ENCODE measurements at regions not wholly inside any gene's neighbourhood (a gene's known extent, or its start where the extent isn't known, plus 50 kb on each side); places are given as distances from the start of the nearest gene placed in this dataset.
"Not testable (repeated sequence)": the region's sequence is repeated elsewhere in the genome, so short reads cannot be mapped to it uniquely, and the experiment has no call there.

DNA sequence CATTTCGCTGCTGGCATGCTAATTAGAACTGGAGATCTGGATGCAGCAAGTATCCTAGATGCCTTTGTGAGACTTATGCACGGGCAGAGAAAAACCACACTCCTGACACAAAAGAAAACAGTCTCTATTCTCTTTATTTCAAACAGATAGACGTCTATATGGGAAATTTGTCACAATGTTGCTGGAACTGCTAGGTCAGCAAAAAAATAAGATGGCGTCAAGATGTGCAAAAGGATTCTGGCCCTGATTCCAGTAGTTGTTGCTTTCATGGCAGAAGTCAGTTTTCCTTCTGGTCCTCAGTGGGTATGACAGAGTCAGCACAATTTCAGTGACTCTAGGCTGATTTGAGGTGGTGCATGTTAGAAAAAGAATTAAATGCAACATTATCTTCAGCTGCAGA, 1068.0 kb downstream of the SLITRK5 start:
- no peak for DNase-seq

DNA sequence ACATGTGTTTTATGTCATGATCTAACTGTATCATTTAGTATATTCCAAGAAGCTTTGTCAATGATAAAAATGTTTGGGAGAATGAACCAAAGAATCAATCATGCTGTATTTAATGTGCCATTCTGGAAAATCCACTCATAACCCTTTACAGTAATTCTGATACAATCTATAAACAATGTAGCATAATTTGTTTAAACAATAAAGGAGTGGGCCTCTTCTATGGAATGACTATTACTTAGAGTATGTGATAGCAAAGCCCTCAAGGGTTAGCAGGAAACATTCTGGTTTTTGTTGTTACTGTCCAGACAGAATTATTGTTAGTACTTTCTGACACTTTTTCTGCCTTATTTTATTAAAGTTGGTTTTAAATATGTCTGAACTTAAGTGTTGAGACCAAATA, 1073.1 kb downstream of the SLITRK5 start:
- DNase-seq = no peak

DNA sequence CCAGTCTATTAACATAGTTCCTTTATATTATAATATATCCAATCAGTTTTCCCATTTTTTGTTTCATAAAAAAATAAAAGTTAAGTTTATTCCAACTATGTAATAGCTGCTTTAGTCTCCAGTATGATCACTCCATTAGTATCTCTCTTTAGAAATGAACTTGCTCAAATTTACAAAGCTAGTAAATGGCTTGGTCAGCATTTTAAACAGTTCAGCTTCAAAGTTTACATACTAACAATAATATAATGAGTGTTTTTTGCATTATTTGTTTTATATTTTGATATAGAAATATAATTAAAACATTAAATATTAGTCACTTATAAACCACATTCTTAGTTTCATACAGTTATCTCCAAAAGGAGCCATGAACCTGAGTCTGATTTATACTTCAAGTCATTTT, 1073.8 kb downstream of the SLITRK5 start:
- DNase-seq = no peak

DNA sequence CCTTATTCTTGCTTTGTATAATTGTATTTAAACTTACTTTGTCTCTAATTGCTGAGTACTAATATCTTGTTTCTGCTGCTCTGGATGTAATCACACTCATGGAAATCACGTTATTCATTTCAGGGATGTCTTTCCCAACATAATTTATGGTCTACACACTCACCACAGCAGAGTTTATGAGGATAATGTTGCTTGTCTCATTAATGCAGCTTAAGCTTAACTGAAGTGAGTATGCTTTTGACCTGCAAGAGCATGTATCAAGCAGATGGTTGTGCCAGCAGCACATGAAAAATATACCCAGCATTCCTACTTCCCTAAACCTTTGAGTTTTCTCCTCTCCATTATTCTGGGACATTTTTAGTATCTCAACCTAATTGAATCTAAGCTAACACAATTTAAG, 1080.9 kb downstream of the SLITRK5 start:
- DNase-seq = no peak

DNA sequence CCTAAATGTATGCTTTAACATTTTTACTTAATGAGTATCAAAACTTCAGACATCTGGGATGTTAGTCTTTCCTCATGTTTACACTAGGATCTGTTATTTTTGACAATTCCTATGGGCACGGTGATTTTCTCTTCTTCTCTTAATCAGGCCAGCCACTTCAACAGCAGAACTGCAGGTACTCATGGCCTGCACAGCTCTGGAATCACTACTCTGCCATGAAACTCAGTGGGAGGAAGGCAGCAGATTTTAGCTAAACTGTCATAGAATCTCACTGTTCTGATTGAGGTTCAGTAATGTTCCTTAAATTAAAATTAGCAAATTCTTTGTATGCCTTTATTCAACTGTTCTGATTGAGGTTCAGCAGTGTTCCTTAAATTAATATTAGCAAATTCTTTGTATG, 1083.0 kb downstream of the SLITRK5 start:
- DNase-seq = no peak

DNA sequence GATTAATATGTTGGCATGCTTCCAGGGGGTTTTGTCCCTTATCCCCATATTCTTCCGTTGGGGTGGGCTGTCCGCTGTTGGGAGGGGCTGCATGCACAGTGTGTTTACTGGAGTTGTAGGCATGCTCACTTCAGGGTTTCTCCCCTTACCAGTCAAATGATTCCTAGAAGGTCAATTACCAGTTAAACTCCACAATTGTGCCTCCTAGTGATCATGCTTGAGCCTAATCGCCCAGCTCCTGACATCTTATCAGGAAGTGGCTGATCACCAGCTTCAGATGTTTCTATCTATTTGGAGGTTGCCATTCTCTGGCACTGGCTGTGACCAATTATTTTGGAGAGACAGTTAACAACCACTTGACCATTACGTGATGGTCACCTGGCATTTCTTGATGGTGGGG, 1090.0 kb downstream of the SLITRK5 start:
- no peak for DNase-seq

DNA sequence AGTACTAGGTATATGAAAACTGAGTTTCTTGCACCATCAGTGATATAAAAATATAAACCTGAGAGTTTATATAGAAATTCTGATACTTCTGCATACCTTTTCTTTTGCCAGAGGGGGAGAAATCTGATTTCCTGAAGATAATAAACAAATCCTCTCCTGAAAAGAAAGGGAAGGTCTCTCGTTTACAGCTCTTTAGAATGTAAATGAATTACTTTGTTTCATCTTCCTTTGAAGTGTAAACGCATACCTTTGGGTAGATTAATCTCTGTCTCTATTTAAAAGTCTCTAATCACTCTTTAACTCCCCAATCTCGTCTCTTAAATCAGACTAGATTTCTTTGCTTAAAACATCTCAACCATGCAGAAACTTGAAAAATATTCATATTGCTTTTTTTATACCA, 1092.9 kb downstream of the SLITRK5 start:
- DNase-seq = no peak

DNA sequence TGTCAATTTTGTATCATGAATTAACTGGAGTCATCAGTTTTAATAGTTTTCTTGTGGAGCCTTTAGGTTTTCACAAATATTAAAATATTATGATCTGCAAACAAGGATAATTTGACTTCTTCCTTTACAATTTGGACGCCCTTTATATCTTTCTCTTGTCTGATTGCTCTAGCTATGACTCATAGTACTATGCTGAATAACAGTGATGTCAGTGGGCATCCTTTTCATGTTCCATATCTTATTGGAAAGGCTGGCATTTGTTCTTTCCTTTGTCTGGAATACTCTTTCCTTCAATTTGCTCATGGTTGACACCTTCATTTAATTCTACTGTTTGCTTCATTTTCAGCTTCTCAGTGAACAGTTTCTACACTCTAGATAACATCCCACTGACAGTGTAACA, 1129.3 kb downstream of the SLITRK5 start:
- DNase-seq = no peak

DNA sequence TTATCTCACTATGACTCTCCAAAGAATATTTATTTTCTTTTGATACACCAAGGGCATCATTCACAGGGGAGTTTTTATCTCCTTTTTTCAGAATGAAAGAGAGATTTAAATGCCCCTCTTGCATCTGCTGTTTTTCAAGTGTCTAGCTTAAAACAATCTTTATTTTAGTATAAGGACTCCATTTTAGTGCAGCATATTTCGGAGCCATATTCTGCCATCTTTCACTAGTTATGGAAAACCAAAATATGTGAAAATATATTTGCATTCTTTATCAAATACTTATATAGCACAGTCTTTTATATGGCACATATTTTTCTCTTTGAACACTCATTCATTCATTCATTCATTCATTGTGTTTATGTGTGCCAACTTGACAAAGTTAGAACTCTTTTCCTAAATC, 1130.2 kb downstream of the SLITRK5 start:
- no peak for DNase-seq

DNA sequence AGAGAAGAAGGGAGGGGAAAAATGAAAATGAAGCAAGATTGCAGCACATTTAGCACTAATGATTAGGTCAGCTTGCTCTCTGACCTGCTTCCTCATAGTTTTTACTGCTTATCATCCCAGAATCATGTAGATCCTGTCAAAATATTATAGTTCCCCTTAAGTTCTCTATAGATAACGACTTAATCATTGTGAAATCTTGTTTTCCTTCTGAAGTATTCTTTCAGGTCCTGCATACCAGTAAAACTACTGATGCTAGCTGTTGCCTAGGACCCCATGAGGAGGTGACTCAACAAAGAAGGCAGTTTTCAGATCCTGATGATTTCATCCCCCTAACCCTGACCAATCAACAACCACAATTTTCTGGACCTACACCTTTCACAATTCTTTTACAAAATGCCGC, 1131.7 kb downstream of the SLITRK5 start:
- no peak for DNase-seq

DNA sequence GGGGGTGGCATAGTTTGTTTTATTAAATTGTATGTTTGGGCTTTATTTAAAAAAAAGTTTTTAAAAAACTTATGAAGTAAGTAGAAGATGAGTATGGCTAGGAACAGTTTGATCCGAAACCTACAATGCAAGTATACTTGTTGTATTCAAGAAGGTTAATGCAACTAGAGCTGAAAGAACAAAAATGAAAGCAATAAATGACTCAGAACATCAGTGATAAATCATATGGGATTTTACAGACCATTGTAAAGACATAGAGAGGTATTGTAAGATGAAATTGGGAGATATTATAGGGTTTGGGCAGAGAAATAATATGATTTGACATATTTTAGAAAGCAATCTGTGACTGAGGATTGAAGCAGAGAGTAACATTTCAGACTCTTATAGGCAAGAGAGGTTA, 1135.3 kb downstream of the SLITRK5 start:
- no peak for DNase-seq

DNA sequence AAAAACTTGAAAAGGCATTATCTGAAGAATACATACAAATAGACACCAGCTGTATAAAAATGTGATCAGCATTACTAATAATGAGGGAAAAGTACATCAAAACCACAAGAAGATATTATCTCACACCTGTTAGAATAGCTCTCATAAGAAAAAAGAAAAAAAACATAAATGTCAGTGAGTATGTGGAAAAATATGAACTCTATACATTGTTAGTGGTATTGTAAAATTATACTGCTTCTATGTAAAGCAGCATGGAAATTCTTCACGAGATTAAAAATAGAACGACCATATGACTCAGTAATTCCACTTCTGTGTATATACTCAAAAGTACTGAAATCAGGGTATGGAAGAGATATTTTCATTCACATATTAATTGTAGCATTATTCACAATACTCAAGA, 1146.4 kb downstream of the SLITRK5 start:
- DNase-seq = no peak

DNA sequence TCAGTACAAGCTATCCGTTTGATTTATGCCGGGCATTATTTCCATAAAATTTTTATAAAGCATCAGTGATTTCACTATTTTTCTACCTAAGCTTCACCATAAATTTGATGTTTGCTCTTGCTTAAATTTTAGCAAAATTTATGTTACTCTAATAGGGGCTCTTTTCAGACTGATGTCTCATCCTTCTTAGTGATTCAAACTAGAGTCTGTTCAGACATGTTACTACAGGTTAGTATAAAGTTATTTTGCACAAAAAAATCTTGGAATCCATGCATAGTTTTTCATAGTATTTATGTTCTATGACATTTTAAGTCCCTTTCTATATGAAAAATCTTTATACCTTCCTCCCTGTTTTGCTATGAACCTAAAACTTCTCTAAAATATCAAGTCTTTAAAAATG, 1151.9 kb downstream of the SLITRK5 start:
- no peak for DNase-seq

DNA sequence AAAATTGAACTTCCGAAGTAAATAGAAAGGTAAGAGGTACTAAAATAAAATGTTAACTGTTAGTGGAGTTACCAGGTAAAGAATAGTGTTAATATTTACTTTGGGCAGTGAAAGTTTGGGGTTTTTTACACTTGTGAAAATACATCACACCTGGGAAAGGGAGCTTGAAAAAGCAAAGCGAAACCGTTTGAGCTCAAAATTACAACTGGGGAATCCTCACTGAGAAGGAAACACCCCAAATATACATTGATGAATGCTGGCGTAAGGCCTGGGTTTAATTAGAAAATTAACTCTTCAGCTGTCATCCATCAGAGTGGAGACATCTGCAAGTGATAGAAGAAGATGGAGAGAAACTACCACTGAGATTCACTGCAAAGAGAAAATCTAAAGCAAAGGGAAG, 1153.0 kb downstream of the SLITRK5 start:
- no peak for DNase-seq

DNA sequence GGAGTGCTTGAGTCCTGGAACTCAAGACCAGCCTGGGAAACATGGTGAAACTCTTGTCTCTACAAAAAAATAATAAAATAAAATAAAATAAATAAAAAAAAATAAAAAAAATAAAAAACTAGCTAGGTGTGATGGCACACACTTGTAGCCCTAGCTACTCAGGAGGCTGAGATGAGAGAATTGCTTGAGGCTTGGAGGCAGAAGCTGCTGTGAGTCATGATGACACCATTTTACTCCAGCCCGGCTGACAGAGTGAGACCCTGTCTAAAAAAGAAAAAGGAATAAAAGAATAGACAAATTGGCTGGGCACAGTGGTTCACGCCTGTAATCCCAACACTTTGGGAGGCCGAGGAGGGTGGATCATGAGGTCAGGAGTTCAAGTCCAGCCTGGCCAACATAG, 1168.9 kb downstream of the SLITRK5 start:
- DNase-seq = no peak

DNA sequence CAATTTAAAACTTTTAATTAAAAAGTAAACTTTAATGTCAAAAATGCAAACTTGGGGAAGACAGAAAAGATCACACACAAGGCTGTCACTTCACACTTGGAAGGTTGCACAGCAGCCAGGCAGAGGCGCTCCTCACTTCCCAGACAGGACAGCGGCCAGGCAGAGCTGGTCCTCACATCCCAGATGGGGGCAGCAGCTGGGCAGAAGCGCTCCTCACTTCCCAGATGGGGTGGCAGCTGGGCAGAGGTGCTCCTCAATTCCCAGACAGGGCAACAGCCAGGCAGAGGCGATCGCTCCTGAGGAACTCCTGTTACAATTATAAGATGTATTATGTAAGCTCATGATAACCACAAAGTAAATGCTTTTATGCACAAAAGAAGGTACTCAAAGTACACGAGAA, 1181.1 kb downstream of the SLITRK5 start:
- not testable (repeated sequence) for DNase-seq

DNA sequence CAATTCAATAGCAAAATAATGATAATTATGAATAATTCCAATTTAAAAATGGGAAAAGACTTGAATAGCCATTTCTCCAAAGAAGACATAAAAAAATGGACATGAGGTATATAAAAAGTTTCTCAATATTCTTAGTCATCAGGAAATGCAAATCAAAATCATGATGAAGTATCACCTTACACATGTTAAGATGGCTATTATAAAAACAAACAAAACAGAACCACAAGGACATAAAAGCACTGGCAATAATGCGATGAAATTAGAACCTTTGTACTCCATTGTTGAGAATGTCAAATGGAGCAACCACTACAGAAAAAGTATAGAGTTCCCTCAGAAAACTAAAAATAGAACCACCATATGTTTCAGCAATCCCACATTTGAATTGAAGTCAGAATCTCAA, 1186.1 kb downstream of the SLITRK5 start:
- DNase-seq = no peak

DNA sequence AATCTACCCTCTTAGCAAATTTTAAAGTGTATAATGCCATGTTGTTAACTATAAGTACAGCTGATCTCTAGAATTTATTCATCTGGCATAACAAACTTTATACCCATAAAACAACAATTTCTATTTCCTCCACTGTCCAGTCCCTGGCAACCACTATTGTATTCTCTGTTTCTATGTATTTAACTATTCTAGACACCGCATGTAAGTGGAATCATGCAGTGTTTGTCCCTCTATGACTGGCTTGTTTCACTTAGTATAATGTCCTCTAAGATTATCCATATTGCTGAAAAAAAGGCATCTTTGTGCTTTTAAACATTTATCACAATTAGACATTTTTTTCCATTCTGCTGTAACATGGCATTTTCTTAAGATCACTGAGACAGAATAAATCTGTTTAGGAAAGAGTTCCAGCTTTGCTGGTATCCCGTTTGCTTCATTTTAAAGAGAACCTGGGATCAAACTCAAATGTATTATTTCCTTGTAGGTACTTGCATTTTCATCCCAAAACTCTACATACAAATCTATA, 1191.0 kb downstream of the SLITRK5 start:
- DNase-seq = no peak

DNA sequence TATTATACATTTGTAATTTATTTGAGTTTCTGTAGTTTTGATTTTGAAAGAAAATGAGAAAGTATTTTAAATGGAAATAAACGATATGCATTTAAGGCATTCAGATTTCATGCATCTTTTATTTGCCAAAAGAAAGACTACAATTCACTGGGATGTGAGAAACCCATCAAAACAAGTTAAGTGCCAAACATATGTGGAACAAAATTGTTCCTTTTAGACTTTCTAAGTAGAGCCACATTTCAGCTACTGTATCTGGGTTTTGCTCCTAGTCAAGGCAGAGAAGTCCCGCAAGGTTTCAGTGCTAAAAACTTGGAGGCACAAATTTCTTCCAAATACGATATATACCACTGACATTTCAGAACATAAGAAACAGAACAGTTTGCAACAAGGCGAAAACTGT, 1191.9 kb downstream of the SLITRK5 start:
- DNase-seq = no peak

DNA sequence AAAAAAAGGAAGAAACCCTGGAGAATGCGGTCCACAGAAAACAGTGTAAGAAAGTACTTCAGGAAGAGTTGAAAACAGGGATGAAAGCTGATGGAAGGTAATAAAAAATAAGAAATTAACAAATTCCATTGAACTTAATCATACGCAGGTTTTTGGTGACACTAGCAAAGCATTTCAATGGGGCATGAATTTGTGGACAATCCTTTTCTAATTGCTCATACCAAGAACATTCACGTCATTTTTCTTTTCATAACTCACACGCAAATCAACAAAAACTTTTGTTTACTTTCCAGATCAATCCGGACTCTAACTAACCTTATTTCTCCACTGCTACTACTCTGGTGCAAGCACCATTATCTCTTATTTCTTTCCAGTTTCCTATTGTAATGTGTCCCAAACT, 1195.0 kb downstream of the SLITRK5 start:
- DNase-seq = no peak

DNA sequence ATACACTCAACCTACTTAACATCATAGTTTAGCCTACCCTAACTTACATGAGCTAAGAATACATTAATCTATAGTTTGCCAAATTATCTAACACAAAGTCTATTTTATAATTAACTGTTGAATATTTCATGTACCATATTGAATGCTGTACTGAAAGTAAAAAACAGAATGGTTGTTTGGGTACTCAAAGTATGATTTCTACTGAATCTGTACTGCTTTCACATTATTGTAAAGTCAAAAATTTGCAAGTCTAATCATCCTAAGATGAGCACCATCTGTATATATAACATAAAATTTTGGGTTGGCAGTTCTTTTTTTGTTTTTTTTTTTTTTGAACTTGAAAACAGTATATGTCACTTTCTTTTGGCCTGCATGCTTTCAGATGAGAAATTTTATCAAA, 1212.6 kb downstream of the SLITRK5 start:
- no peak for DNase-seq

DNA sequence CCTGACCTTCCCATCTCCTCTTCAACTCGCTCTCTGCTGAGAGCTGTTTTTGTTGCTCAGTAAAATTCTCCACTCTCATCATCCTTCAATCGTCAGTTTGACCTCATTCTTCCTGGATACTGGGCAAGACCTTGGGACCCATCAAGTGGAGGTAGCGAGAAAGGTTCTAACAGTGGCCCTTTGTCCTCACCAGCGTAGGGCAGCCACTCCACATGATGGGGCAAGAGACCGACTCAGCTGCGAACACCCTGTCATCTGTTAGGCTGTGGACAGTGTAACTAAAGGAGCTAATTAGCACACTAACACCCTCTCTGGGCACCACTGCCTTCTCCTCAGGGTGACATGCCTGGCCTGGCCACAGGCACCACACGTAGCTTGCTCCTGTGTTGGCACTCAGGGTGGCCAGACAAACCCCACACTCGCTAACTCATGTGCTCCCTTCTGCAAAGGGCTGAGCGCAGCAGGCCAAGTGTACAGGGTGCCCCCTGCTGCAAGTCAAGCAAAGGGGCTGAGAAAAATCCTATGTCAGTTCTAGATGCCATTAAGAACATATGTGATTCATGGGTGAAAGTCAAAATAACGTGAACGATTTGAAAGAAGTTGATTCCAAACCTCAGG, 1216.0 kb downstream of the SLITRK5 start:
- DNase-seq = no peak

DNA sequence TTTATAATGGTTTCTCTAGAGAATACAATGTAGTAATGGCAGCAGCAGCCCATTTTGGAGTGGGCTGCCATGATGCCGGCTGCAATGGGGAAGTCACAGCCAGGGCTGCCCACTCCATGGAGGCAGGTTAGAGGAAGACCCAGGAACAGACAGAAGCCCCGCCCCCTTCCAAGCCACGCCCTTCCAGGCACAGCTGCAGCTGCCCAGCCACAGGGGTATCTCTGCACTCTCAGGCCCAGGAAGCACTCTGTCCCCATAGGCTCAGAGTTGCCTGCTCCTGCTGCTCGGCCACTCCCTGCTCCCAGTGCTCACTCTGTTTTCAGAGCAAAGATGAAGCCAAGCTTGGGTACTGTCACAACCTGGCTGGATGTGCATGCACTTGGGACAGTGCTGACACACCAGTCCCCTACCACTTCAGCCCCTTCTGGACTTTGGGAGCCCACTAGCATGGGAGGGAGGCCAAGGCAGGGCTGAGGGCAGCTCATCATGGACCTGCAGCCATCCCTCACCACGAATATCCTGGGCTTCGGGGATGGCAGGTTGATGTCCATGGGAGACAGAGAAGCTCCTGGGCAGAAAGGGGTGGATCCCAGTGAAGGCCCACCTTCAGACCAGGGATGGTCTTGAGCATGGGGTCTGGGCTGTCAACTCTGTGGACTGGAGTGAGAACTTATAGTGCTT, 1224.2 kb downstream of the SLITRK5 start:
- no peak for DNase-seq

DNA sequence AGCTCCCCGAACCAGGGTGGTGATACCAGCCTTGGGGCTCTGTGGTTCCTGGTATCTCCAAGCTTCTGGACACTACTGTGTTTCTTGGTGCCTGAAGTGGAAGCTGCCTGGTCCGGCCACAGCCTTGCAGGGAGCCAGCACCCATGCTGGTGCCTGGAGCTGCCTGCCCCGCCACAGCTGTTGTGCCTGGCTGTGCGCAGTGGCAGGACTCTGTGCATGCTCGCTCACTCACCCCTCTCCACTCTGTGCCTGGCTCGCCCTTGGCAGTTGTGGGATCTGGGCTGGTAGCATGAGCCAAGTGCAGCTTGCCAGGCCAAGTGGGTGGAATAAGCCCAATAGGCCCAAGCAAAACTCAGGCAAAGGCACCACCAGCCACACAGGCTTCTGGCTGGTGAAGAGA, 1225.3 kb downstream of the SLITRK5 start:
- DNase-seq = no peak

DNA sequence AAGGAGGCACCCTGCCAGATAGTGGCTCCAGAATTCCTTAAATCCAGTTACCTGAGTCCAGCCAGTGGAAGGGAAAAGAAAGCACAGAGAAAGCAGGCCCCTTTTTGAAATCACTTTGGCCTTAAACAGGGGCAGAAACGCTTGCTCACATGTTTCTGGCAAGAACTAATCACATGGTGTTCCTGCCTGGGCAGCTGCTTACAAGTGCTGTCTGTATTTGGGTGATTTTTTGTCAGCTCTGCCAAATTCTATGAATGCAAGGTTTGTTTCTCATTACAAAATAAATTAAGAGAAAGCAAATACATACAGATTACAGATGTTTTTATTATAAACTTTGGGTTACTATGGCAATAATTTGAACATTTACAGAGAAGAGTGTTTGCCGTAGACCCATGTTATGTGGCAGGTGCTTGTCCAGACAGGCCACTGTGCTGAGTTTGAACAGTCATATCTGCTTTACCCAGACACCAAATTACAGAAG, 1237.8 kb downstream of the SLITRK5 start:
- DNase-seq = no peak

Data from cerebellar nuclear complex (tissue), 1 donor.